Osteoblast (primary cell): ENCODE measurements at regions not wholly inside any gene's neighbourhood (a gene's known extent, or its start where the extent isn't known, plus 50 kb on each side); places are given as distances from the start of the nearest gene placed in this dataset.

Experiments
- DNase-seq: peaks from one replicate; pipeline ENCODE4 v3.0.0; 2011; ENCODE audit warnings: low spot score, mixed read lengths; ENCODE audit not compliant: insufficient read length; ENCODE audit errors: missing footprints
- H2AFZ ChIP-seq: 2 replicates; pipeline ENCODE4 v1.6.0; 2011; ENCODE audit warnings: mild to moderate bottlenecking, low read length
- H3K27ac ChIP-seq: 2 replicates; pipeline ENCODE4 v1.5.1; 2011; ENCODE audit warnings: mild to moderate bottlenecking, low read depth, low read length, moderate library complexity
- H3K27me3 ChIP-seq: 2 replicates; pipeline ENCODE4 v1.6.0; 2012; ENCODE audit warnings: mild to moderate bottlenecking, control low read depth, inconsistent platforms, low read length, moderate library complexity; ENCODE audit not compliant: insufficient read depth
- H3K36me3 ChIP-seq: 2 replicates; pipeline ENCODE4 v1.5.1; 2011; ENCODE audit warnings: mild to moderate bottlenecking, low read length, control low read depth, moderate library complexity; ENCODE audit not compliant: insufficient read depth
- H3K4me1 ChIP-seq: 2 replicates; pipeline ENCODE4 v1.5.1; 2011; ENCODE audit warnings: mild to moderate bottlenecking, low read length, control low read depth, moderate library complexity; ENCODE audit not compliant: insufficient read depth
- H3K4me2 ChIP-seq: 2 replicates; pipeline ENCODE4 v1.6.0; 2011; ENCODE audit warnings: mild to moderate bottlenecking, low read length; ENCODE audit not compliant: insufficient read depth
- H3K4me3 ChIP-seq: fragments of 200-600 bp; sonication (generic); 3 replicates; pipeline ENCODE4 v1.5.1; 2012; ENCODE audit warnings: mild to moderate bottlenecking, low read length, inconsistent platforms; ENCODE audit not compliant: insufficient read depth
- H3K79me2 ChIP-seq: 2 replicates; pipeline ENCODE4 v1.6.0; 2012; ENCODE audit warnings: mild to moderate bottlenecking, low read length, control low read depth, inconsistent platforms; ENCODE audit not compliant: insufficient read depth
- H3K9me3 ChIP-seq: 2 replicates; pipeline ENCODE4 v1.5.1; 2011; ENCODE audit warnings: low read depth, low read length, control low read depth
- H4K20me1 ChIP-seq: 2 replicates; pipeline ENCODE4 v1.6.0; 2012; ENCODE audit warnings: mild to moderate bottlenecking, low read length, control low read depth; ENCODE audit not compliant: insufficient read depth
- CTCF ChIP-seq: IDR thresholded peaks from 2 replicates; pipeline ENCODE4 v1.5.1; 2011; ENCODE audit warnings: mild to moderate bottlenecking, low read depth, low read length, moderate library complexity; ENCODE audit errors: extremely low read depth

GRCh38 chr11:23606191-23606590, 745.9 kb upstream of the CCDC179 start:
- Histone ChIP-seq H3K79me2 (no peaks in the 10 kb centered on the region), H3K4me1 (no peaks in the 10 kb centered on the region), H3K27ac (no peak overlapping the region), H3K9me3 (no peaks in the 10 kb centered on the region), H3K36me3 (no peaks in the 10 kb centered on the region), H3K27me3 (no peaks in the 10 kb centered on the region), H2AFZ (no peak overlapping the region), H3K4me3 (no peak overlapping the region), H3K4me2 (no peak overlapping the region), H4K20me1 (no peaks in the 10 kb centered on the region)
- no peak for DNase-seq
- TF ChIP-seq CTCF, result no peak

DNA sequence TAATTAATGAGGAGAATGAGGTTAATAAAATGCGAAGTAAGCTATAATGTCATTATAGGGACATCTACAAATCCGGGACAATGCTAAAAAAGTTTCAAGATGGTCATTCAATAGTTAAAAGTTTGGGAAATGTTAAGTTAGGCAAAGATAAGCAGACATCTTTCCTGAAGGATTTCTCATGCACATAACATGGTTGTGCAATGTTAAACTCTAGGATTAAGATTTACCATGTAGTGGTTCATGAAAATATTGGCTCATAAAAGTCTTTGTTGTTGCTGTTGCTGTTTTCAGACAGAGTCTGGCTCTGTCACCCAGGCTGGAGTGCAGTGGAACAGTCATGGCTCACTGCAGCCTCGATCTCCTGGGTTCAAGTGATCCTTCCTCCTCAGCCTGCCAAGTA, 751.5 kb upstream of the CCDC179 start:
- H4K20me1 ChIP-seq, result no peaks in the 10 kb centered on the region
- no peak overlapping the region for H2AFZ ChIP-seq
- no peak for DNase-seq
- no peaks in the 10 kb centered on the region for H3K4me1 ChIP-seq
- H3K4me3 ChIP-seq, result no peak overlapping the region
- no peaks in the 10 kb centered on the region for H3K79me2 ChIP-seq
- no peak overlapping the region for H3K27ac ChIP-seq
- no peak overlapping the region for H3K4me2 ChIP-seq
- TF ChIP-seq CTCF, result no peak
- H3K27me3 ChIP-seq, result no peaks in the 10 kb centered on the region
- no peaks in the 10 kb centered on the region for H3K36me3 ChIP-seq
- no peaks in the 10 kb centered on the region for H3K9me3 ChIP-seq

- H3K4me3 ChIP-seq, result no peak overlapping the region
- no peaks in the 10 kb centered on the region for H3K27me3 ChIP-seq
- H3K4me1 ChIP-seq, result no peaks in the 10 kb centered on the region
- no peaks in the 10 kb centered on the region for H3K79me2 ChIP-seq
- H3K36me3 ChIP-seq, result no peaks in the 10 kb centered on the region
- no peak overlapping the region for H3K27ac ChIP-seq
- no peaks in the 10 kb centered on the region for H4K20me1 ChIP-seq
- no peak for TF ChIP-seq CTCF
- no peak for DNase-seq
- H3K4me2 ChIP-seq, result no peak overlapping the region
- no peaks in the 10 kb centered on the region for H3K9me3 ChIP-seq
- no peak overlapping the region for H2AFZ ChIP-seq
Measured at GRCh38 chr11:23620617-23621016, 760.3 kb upstream of the CCDC179 start.

GRCh38 chr11:23632293-23632692, 772.0 kb upstream of the CCDC179 start:
- H3K9me3 ChIP-seq, result no peaks in the 10 kb centered on the region
- no peak for TF ChIP-seq CTCF

More at GRCh38 chr11:23632293-23632692, 772.0 kb upstream of the CCDC179 start:
- H3K36me3 ChIP-seq, result no peaks in the 10 kb centered on the region
- H3K4me1 ChIP-seq, result no peaks in the 10 kb centered on the region
- no peaks in the 10 kb centered on the region for H3K79me2 ChIP-seq
- no peak overlapping the region for H3K4me2 ChIP-seq
- no peak overlapping the region for H2AFZ ChIP-seq
- H3K27me3 ChIP-seq, result no peaks in the 10 kb centered on the region
- DNase-seq, result no peak
- no peak overlapping the region for H3K4me3 ChIP-seq
- no peaks in the 10 kb centered on the region for H4K20me1 ChIP-seq
- H3K27ac ChIP-seq, result no peak overlapping the region
